HG03565 (cell line): ENCODE measurements at regions not wholly inside any gene's neighbourhood (a gene's known extent, or its start where the extent isn't known, plus 50 kb on each side); places are given as distances from the start of the nearest gene placed in this dataset.

Experiments used
- ATAC-seq: cut with Tn5 transposase; IDR thresholded peaks from one replicate; pipeline ENCODE4 v1.9.1; 2021; ENCODE audit warnings: mild to moderate bottlenecking, moderate library complexity; ENCODE audit not compliant: unreplicated experiment

DNA sequence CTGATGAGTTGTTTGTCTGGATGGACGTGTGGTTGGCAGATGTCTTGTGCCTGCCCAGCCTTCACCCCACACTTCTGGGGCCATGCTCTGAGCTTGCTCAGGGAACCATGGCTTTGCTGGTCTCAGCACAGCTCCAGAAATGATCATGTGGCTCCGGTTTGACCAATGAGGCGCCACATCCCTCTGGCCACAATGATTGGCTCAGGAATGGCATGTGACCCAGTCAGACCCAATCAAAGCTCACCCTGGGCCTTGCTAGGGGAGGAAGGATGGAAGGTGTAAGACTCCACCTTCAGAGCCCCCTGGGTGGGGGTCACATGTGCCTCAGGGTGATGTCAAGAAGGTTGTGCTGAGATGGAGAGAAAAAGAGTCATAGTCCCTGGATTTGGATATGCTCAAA, 281.6 kb upstream of the SULF2 start:
- ATAC-seq, result no peak

DNA sequence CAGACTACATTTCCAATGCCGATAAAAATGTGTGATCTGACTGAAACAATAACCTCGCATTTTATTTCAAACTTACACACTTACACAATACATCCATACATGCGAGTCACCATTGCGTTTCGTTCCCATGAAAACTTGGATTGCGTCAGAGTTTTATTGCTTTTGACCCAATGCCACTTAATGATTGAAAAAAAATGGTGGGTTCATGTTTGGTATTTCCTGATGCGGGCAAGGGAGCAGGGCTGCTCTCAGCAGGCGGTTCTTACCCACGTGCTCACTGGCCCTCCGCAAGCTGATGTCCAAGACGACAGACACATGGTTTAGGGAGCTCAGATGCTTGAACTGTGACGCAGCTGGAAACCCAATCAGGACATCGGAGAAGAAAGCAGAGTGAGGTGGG, 281.0 kb upstream of the SULF2 start:
- no peak for ATAC-seq

DNA sequence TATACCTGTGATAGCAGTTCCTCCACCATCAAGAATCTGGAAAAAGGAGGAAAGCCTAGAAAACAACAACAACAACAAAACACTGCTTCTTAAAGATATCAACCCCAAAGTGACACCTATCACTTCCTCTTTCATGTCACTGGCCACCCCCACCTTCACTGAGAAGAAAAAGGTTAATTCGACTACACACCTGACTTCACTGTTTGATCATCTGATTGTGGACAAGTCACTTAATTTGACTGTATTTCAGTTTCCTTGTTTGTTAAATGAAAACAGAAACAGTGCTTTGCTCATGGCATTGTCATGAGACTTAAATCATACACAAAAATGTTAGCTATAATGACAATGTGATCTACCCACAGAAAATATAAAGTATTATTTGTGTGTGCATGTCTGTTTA, 280.6 kb upstream of the SULF2 start:
- ATAC-seq, result no peak

DNA sequence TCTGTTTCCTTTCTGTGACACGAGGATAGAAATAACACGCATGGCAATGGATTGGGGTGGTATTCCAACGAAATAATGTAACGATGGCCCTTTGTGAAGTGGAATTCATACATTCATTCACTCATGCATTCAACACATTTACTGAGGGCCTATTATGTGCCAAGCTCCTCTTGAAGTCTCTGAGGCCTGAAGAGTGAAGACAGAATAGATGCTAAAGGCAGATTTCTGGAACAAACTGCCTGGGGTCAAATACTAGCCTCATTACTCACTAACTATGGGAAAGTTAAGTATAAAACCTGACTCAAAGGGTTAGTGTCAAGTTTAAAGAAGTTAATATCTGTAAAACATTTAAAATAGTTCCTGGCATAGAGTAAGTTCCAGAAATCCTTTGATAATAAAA, 279.6 kb upstream of the SULF2 start:
- ATAC-seq, result no peak

DNA sequence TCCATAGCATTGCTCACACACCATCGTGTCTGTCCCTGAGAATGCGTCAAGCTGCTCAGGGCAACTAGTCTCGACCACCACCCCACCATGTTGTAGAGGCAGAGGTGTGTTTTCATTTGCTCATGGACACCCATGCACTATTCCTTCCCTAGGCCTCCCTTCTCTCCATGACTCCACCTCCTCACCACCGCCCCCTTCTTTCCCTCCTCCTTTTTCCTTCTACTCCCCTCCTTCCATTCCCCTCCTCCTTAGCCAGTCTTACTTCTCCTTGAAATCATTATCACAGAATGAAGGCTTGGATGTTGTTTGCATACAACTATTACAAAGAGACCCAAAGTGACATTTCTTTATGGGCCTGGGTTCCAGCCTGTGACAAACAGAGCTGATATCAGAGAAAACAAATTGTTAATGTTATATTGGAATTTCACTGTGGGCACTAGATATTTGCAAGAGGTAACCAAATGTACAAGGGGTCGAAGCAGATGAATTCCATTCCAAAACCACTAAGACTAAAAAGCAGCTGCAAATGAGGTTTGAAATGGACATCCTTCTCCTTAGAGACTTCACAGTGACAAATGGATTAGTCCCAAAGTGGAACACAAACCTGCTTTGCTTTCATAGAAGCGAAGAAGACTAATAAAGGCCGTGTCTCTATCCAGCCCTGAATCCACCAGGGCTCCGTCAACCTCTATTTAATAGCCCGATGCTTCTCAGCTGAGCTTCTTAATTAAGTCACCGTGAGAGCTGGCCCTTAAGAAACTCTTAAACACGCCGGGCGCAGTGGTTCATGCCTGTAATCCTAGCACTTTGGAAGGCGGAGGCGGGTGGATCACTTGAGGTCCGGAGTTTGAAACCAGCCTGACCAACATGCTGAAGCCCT, 275.8 kb upstream of the SULF2 start:
- no peak for ATAC-seq

DNA sequence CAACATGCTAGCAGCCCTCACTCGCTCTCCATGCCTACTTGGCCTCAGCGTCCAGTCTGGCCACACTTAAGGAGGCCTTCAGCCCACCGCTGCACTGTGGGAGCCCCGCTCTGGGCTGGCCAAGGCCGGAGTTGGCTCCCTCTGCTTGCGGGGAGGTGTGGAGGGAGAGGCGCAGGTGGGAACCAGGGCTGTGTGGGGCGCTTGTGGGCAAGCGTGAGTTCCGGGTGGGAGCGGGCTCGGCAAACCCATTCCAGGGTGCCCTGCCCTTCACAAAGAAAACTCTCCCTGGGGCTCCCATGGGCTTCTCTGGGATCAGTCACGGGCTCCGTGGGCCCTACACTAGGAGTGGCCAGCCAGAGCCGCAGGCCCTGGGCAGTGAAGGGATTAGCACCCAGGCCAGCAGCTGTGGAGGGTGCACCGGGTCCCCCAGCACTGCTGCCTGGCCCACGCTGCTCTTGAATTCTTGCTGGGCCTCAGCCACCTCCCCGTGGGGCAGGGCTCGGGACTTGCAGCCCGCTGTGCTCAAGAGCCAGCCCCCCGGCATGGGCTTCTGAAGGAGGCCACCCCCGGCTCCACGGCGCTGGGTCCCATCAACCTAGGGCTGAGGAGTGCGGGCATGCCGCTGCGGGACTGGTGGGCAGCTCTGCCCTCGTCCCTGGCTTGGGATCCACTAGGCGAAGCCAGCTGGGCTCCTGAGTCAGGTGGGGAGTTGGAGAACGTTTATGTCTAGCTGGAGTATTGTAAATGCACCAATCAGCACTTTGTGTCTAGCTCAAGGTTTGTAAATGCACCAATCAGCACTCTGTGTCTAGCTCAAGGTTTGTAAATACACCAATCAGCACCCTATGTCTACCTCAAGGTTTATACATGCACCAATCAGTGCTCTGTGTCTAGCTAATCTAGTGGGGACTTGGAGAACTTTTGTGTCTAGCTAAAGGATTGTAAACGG, 273.6 kb upstream of the SULF2 start:
- ATAC-seq, result no peak

DNA sequence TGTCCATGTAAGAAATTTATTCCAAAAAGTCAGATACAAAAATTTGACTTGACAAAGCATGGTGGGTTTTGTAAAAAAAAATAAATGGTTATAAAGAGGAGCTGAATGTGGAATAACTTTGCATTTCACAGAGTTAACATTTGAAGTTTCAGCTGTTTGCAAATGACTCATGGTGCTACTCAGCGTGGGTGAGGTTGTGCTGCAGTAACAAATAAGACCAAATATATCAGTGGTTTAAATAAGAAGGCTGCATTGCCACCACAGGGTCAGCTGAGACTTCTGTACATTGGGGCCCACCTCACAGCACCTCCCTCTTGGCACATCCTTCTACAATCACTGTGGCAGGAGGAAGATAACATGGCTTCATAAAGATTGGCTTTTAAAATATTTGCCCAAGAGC, 272.5 kb upstream of the SULF2 start:
- no peak for ATAC-seq

DNA sequence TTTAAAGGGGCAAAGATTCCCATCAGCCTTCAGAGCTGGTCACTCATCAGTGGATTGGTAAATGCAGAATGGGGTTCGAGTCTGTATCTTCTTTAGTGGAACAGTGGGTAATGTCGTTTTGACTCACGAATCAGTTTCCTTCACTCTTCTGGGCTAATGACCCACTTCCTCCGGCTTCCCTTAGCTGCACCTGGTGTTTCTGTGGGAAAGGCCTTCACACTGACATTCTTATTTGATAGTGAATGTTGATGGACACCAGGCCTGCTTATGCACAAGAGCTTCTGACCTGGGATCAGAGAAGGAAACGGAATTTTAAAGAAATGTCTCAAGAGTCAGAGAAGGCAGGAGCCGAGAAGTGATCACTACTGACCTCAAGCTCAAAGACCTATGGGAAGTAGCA, 272.0 kb upstream of the SULF2 start:
- no peak for ATAC-seq

DNA sequence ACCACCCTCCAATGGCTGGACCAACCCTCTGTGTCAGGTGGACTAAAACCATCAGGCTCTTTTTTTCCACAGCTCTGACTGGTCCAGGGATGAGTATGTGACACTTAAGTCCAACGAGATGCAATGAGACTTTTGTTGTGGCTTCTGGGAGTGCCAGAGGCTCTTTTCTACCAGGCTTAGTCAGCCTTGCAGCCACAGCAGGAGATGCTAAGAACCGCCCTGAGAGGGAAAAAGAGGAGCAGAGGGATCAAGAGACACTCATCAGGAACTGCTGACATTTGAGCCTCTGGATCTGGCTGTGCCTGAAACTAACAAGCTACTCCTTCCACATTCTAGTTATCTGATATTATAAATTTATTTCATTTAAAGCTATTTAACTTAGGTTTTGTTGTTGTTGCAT, 270.9 kb upstream of the SULF2 start:
- no peak for ATAC-seq

DNA sequence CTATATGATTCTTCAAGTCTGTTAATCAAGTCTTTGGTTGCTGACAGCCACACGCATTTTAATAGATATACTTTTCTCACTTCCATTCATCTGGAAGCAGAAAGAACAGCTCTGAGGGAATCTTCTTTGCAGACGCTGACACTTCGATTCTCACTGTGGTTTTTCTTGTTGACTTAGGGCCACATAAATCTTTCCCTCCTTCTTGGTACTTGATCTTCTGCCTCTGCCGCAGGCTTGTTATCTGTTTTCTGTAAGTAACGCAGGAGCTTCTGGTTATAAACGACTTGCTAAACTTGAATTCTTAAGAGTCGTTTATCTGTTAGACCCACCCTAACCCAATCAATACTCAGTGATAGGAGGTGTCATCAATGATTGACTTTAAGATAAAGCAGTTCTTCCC, 268.8 kb upstream of the SULF2 start:
- no peak for ATAC-seq

DNA sequence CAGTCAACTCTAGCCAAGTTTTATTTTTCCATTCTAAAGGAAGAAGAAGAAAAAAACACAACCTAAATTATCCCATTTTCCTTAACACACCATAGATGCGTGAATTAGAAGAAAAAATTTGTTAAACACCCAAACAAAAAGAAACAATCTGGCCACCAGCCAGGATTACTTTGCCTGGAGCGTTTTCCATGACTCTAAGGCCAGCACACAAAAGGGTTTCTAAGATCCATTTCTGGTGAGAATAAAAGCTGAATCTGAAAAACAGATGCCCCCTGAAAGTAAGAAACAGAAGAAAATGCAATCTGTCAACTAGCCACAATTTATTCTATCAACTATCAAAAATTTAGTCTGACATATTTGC, 267.2 kb upstream of the SULF2 start:
- ATAC-seq, result no peak

DNA sequence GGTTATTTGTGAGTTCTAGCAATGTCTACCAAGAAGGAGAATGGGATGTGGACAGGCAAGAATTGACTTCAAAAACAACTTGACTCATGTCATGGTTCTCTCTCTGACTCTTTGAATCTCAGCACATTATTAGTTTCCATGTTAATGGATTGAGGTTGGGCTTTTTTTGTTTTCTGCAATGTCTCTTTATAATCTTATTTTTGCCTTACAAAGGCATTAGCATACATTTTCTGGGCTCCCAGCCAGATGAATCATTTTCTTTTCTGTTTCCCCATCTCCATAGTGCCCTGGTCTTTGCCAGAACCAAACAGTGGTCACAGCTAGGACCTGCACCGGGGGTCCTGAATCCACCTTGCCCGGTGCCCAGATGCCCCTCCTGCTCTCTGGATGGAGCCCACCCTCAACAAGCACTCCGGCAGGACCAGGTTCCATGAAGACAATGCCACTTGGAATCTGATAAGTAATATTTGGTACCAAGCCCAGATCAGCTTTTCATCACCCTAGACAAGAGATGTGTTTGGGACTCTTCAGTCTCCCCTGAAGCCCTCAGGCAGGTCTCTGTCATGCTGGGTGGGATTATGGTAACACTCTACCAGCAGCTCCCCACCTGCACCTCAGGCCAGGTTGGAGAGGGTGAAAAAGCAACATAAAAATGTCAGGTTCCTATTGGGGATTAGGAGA, 266.7 kb upstream of the SULF2 start:
- no peak for ATAC-seq

DNA sequence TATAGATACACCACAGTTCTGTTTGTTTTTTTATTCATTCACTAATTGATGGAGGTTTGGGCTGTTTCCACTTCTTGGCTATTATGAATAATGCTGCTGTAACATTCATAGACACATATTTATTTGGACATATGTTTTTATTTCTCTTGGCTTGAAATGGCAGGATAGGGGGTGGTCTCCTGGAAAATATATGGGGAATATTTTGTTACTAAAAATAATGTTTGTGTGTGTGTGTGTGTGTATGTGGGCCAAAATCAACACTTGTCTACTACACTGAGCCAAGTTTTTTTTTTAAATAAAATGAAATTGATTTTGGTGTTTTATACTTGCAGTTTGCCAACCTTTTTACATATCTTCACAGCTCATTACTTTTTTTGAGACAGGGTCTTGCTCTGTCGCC, 264.4 kb upstream of the SULF2 start:
- no peak for ATAC-seq

DNA sequence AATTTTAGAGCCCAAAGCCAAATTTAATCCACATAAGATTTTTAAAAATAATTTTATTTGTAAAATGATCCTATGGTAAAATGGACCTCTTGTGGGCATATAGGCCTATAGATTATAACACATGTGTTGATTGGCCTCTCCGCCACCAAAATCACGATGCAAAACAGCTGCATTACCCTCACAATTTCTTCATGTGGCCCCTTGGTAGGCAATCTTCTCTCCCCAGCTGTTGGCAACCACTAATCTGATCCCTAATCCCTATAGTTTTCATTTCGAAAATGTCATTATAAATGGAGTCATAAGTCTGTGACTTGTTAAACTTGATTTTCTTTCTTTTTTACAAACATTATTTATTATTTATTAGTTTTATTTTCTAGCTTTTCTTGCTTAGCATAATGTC, 263.9 kb upstream of the SULF2 start:
- no peak for ATAC-seq

DNA sequence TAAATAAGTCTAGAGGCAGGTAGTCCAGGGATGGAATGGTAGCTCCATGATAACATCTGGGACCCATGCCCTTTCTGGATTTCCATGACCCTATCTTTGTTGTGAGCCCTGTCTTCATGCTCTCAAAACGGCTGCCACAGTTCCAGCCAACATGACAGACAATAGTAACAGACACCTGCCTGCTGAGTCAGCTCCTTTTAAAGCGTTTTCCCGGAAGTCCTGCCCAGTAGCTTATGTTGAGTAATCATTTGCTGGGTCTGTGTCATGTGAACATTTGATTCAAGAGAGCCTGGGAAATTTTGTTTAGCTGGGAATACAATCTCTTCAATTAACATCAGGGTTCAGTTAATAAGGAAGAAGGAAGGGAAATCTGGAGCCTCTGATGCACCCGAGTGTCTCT, 262.2 kb upstream of the SULF2 start:
- no peak for ATAC-seq

DNA sequence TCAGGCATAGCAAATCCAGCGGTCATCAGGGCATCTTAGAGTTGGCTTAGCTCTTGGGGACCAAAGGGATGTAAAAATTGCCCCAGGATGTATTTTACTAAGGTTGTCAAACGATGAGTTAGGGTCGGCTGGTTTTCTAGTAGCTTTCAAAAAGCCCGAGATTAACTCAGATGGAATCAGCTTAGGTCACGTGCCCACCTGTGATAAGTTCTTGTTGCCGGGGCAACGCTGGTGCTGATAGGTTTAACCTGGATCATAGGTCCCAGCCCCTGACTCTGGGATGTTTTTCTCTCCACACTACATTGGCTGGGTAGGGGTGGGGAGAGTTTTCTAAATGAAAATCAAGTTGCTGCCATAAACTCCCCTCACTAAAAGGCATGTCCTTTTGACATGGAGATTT, 257.3 kb upstream of the SULF2 start:
- ATAC-seq, result no peak

DNA sequence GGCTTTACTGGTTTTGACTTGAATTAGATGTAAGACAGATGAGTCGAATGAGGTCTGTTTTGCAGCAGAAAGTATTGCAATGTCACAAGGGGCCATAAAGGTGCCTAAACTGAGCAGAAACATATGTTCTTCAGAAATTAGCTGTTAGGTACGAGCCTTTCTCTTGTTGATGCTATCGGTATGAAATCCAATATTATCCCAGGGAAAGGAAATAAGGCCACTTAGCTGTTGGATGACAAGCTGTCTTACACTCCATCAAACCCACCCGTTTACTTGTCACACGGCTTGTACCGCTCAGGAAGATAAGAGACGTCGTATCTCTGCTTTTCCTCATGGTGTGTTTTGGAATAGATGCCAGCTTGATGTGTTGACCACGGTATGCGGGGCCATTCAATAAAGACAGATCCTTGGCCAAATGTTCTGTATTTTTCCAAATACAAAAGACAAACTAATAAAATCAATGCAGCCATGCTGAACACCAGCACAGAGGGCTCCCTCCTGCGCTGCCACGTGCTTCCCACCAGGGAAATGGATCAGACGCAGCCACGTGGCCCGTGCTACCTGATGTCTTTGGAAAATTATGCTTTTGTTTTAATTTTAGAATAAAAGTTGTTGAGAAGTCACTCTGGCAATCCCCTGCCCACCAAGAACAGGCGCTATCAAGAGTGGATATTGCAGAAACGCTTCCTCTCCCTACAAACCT, 255.9 kb upstream of the SULF2 start:
- no peak for ATAC-seq

DNA sequence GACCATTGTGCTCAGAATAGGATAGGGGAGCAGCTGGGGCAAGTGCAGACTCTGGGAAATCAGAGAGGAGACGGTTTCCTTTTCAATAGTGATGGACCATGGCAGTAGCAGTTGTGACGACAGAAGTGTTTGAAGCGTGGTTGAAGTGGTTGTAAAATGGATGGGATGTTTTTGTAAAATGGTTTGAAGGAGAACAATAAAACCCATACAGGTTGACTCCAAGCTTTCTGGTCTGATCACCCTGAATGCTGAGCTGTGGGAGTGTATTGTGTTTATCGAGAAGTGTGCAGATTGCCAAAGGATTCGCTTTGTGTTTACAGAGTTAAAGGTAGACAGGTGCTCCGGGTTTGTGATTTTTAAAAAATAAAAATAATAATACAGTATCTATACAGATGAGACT, 255.2 kb upstream of the SULF2 start:
- no peak for ATAC-seq

DNA sequence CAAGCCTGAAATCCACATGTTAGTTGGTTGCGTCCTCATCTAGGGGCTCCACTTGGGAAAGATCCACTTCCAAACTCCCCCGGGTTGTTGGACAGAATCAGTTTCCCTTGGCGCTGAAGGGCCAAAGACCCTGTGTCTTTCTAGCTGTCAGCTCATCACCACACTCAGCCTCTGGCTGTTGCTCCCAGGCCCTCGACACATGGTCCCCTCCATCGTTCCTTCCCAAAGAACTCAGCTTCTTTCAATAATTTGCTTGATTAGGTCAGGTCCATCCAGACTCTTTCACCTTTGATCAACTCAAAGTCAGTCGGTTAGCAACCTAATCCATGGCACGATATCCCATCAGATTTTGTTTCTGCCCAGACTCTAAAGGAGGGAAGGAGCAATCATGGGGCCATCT, 254.8 kb upstream of the SULF2 start:
- ATAC-seq, result no peak

DNA sequence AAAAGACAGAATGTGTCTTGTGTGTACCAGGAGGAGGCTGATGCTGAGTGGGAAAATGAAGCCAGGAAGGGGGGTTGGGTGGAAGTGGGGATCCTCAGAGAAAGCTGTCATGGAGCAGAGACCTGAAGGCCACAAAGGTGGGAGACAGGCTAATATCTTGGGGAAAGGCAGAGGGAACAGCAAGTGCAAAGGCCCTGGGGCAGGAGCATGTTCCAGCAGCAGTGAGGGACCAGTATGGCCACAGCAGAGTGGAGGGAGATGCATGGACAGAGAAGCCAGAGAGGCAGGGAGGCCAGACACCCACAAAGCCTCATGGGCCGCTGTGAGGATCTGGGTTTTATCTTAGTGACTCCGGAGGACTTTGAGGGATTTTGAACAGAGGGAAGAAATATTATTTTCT, 254.2 kb upstream of the SULF2 start:
- no peak for ATAC-seq

DNA sequence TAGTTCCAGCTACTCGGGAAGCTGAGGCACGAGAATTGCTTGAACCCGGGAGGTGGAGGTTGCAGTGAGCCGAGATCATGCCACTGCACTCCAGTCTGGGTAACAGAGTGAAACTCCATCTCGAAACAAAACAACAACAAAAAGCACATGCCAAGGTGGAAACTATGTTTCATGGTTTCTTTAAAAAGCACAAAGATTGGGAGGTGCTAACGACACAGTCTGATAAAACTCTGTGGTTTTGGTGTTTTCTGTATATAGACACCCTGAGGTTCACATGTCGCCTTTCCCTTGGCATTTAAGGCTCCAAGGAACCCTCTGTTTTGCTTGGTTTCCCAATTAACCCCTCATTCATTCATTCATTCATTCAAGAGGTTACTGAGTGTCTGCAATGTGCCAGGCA, 253.4 kb upstream of the SULF2 start:
- no peak for ATAC-seq
